ENCODE measurements at regions not wholly inside any gene's neighbourhood (a gene's known extent, or its start where the extent isn't known, plus 50 kb on each side); places are given as distances from the start of the nearest gene placed in this dataset.

GRCh38 chr3:64351713-64352638 is 126.7 kb upstream of the PRICKLE2 start:
- no peak for DNase-seq

- DNase-seq: no peak
These were observed 124.3 kb upstream of the PRICKLE2 start for GRCh38 chr3:64349551-64349950.

GRCh38 chr3:64345371-64345770 is 120.1 kb upstream of the PRICKLE2 start:
- DNase-seq: no peak

GRCh38 chr3:64344721-64345207 is 119.5 kb upstream of the PRICKLE2 start:
- DNase-seq: no peak

- DNase-seq: no peak
These were observed 118.6 kb upstream of the PRICKLE2 start for GRCh38 chr3:64343689-64344430.

GRCh38 chr3:64342940-64343688 is 117.8 kb upstream of the PRICKLE2 start:
- no peak for DNase-seq

- DNase-seq: no peak
These were observed 116.0 kb upstream of the PRICKLE2 start for GRCh38 chr3:64341296-64341695.

GRCh38 chr3:64340641-64341101 is 115.4 kb upstream of the PRICKLE2 start:
- DNase-seq: no peak

- DNase-seq: no peak
These were observed 111.2 kb upstream of the PRICKLE2 start for GRCh38 chr3:64336488-64336887.

- no peak for DNase-seq
These were observed 107.4 kb upstream of the PRICKLE2 start for GRCh38 chr3:64332459-64333350.

- DNase-seq: no peak
These were observed 106.3 kb upstream of the PRICKLE2 start for GRCh38 chr3:64331605-64332004.

- no peak for DNase-seq
These were observed 103.8 kb upstream of the PRICKLE2 start for GRCh38 chr3:64329037-64329436.

- no peak for DNase-seq
These were observed 102.0 kb upstream of the PRICKLE2 start for GRCh38 chr3:64327100-64327804.

GRCh38 chr3:64321747-64322146 is 96.5 kb upstream of the PRICKLE2 start:
- no peak for DNase-seq

- DNase-seq: no peak
These were observed 94.1 kb upstream of the PRICKLE2 start for GRCh38 chr3:64319391-64319790.

GRCh38 chr3:64318668-64319271 is 93.5 kb upstream of the PRICKLE2 start:
- DNase-seq: no peak

GRCh38 chr3:64318001-64318400 is 92.7 kb upstream of the PRICKLE2 start:
- DNase-seq: no peak

GRCh38 chr3:64316971-64317370 is 91.7 kb upstream of the PRICKLE2 start:
- no peak for DNase-seq

GRCh38 chr3:64311424-64312061 is 86.3 kb upstream of the PRICKLE2 start:
- no peak for DNase-seq

GRCh38 chr3:64308931-64309330 is 83.7 kb upstream of the PRICKLE2 start:
- no peak for DNase-seq
